ENCODE measurements at regions not wholly inside any gene's neighbourhood (a gene's known extent, or its start where the extent isn't known, plus 50 kb on each side); places are given as distances from the start of the nearest gene placed in this dataset.
"Not testable (repeated sequence)": the region's sequence is repeated elsewhere in the genome, so short reads cannot be mapped to it uniquely, and the experiment has no call there.

GRCh38 chr14:105675905-105676670, 149.7 kb downstream of the TMEM121 start:
- TF ChIP-seq, protein P1, sequence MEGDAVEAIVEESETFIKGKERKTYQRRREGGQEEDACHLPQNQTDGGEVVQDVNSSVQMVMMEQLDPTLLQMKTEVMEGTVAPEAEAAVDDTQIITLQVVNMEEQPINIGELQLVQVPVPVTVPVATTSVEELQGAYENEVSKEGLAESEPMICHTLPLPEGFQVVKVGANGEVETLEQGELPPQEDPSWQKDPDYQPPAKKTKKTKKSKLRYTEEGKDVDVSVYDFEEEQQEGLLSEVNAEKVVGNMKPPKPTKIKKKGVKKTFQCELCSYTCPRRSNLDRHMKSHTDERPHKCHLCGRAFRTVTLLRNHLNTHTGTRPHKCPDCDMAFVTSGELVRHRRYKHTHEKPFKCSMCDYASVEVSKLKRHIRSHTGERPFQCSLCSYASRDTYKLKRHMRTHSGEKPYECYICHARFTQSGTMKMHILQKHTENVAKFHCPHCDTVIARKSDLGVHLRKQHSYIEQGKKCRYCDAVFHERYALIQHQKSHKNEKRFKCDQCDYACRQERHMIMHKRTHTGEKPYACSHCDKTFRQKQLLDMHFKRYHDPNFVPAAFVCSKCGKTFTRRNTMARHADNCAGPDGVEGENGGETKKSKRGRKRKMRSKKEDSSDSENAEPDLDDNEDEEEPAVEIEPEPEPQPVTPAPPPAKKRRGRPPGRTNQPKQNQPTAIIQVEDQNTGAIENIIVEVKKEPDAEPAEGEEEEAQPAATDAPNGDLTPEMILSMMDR (IDR thresholded peaks at IDR 0.05) = not testable (repeated sequence)
- not testable (repeated sequence) for TF ChIP-seq POLR2A (IDR thresholded peaks at IDR 0.05)
